ENCODE measurements at regions not wholly inside any gene's neighbourhood (a gene's known extent, or its start where the extent isn't known, plus 50 kb on each side); places are given as distances from the start of the nearest gene placed in this dataset.

DNA sequence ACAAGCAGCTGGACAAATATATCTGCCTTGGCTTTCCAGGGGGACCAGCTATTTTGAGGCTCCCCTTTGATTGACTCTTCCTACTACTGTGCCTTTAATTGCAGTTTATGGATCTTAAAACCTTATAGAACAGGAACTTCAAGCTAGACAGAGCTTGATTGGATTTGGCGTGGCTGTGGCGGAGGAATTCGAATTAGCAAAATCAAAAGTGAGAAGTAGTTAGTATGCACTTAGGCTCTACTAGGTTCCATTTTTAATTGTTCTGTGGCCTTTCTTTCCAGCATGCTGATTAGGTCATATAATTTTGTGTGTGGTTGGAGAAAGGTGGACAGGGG is 248.0 kb downstream of the HIVEP2 start:
- TF ChIP-seq NFYB (IDR thresholded peaks at IDR 0.05; ENCODE audit: insufficient read depth, low read depth, low read length) (no peak), POLR2AphosphoS5 (IDR thresholded peaks at IDR 0.05; ENCODE audit: low read length) (no peak), EZH2 (IDR thresholded peaks at IDR 0.05; ENCODE audit: borderline replicate concordance, control insufficient read depth, low read depth, low read length) (no peak), ZBTB33 (IDR thresholded peaks at IDR 0.05) (no peak)

Measured in GM12878 (cell line).